Fibroblast of pulmonary artery (primary cell): ENCODE measurements at regions not wholly inside any gene's neighbourhood (a gene's known extent, or its start where the extent isn't known, plus 50 kb on each side); places are given as distances from the start of the nearest gene placed in this dataset.

Source experiments
- DNase-seq: peaks from one replicate; pipeline ENCODE4 v3.0.0-alpha.2; 2010; ENCODE audit warnings: low read depth
- H3K4me3 ChIP-seq: replicated peaks from 2 replicates; pipeline ENCODE4 v1.5.1; 2011; ENCODE audit warnings: low read depth, mild to moderate bottlenecking, control low read depth, low read length, moderate library complexity
- TF ChIP-seq, protein P1 (sequence below): IDR thresholded peaks from 2 replicates; pipeline ENCODE4 v1.5.1; 2011; ENCODE audit warnings: mild to moderate bottlenecking, control low read depth, low read length, inconsistent platforms; ENCODE audit errors: missing control alignments

DNA sequence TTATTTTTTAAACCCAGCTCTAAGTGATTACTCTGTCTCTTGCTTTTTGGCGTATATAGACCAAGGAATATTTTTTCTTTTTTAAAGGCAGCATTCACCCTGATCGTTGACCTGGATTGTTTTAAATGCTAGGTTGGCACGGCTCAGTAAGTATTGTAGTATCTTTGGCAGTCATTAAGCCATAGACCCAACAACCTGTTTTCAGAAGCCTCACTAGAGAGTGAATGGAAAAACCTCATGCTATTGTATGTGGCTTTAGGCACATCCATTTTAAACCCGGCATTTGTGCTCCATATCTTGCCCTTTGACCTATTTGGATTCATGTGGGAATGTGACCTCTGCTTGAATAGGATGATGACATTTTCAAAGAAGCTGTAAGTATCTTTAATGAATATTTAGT is 183.9 kb downstream of the SNCA start:
- H3K4me3 ChIP-seq: no peak overlapping the region
- no peak for DNase-seq
- TF ChIP-seq, protein P1, sequence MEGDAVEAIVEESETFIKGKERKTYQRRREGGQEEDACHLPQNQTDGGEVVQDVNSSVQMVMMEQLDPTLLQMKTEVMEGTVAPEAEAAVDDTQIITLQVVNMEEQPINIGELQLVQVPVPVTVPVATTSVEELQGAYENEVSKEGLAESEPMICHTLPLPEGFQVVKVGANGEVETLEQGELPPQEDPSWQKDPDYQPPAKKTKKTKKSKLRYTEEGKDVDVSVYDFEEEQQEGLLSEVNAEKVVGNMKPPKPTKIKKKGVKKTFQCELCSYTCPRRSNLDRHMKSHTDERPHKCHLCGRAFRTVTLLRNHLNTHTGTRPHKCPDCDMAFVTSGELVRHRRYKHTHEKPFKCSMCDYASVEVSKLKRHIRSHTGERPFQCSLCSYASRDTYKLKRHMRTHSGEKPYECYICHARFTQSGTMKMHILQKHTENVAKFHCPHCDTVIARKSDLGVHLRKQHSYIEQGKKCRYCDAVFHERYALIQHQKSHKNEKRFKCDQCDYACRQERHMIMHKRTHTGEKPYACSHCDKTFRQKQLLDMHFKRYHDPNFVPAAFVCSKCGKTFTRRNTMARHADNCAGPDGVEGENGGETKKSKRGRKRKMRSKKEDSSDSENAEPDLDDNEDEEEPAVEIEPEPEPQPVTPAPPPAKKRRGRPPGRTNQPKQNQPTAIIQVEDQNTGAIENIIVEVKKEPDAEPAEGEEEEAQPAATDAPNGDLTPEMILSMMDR: no peak

DNA sequence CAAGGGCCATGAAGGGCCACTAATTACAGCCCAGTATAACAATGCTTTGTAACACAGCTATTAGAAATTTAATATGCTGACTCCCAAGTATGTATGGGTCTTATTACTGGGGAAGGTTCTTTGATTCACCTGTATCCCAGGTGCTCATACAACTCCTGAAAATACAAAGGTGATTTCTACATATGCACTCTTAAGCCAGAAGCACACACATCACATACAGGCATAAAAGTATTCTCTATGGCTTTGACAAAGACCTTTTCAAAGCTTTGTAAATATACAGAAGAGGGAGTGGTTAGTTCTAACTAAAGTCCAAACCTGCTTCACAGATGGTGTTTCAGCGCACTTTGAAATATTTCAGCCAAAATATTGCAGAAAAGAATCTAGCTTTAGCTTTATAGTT is 191.5 kb downstream of the SNCA start:
- no peak for DNase-seq
- TF ChIP-seq, protein P1: no peak

DNA sequence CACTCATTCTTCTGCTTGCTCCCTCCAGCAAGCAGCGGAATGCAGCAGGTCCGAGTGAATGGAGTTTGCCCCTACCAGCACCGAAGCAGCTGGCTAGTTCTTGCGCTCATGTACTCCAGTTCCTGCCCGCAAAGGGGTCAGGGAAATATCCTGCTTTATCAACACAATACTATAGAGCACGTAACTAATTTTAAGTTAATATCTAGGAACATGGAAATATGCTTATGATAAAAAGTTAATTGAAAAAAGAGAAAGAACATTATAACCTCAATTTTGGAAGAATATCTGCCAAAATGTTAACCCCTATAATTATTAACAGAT is 195.6 kb downstream of the SNCA start:
- DNase-seq: no peak
- TF ChIP-seq, protein P1: no peak
- no peak overlapping the region for H3K4me3 ChIP-seq

More for the DNA sequence above, 191.5 kb downstream of the SNCA start:
- no peak overlapping the region for H3K4me3 ChIP-seq

DNA sequence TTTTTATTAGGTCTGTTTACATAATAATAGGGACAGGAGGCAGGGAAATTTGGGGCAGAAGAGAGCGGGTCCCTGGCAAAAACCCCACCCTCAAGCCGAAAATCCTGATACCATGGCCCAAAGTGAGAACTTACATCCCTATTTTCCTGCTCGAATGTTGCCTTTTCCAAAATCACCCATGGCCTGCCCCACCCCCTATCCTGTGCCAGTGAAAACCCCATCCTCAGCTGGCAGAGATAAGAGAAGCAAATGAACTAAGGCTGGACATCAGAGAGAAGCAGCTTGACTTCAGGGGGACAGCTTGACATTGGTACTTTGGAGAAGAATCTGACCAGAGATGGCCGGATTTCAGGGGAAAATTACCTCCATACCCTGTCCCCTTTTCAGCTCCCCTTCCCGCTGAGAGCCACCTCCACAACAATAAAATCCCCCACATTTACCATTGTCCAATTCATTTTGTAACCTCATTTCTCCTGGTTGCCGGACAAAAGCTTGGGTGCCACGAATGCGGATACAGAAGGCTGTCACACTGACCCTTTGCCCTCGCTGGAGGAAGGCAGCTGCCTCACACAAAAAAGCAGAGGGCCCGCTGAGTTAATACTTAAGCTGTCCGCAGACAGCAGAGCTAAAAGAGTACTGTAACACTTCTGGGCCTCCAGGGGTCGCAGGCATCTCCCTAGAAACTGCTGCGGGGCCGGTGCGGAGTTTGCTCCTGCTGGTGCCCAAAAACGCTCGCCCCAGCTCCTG is 196.2 kb downstream of the SNCA start:
- DNase-seq: peak; percentile 71
- no peak overlapping the region for H3K4me3 ChIP-seq
- TF ChIP-seq, protein P1: peak; percentile 73

DNA sequence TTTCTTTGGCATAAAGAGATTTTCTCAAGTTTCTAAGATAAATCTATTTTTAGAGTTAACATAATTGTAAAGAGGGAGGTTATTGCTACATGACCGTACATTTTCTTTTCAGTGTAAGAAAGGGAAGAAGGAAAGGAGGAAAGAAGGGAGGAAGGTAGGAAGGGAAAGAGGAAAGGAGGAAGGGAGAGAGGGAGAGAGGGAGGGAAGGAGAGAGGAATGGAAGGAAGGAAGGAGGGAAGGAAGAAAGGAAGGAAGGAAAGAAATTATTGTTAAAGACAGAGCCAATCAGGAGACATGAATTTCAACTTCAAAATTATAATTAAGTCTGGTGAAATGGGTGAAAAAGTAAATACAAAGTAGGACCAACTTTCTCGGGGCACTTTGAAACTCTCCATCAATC is 197.6 kb downstream of the SNCA start:
- no peak overlapping the region for H3K4me3 ChIP-seq
- TF ChIP-seq, protein P1: no peak
- no peak for DNase-seq

DNA sequence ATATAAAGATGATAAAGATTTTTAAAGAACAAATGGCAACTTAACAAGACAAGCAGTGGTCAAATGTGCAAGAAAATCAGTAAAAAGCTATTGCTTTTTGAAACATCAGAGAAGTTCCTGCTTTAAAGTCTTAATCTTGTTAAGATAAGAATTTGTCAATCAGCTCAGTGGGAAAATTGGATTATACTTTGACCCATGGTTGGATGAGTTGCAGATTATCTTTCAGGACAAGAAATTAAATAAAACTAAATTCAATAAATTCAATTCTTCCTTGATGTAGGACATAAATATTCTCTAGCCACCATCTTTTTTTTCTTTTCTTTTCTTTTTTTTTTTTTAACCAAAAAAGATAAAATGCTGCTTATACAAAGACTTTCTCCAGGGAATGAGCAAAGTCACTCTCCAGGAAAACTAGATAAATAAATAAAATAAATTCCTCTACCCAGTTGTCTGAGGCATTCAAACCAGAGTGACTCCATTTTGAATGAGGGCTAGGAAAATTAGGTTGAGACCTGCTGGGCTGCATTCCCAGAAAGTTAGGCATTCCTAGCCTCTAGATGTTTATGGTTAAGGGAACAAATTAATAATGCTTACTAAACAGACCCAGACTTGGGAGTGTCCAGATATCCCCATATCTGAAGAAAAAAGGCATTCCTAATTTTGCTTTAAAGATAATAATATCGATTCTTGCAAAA is 211.2 kb downstream of the SNCA start:
- TF ChIP-seq, protein P1: no peak
- no peak overlapping the region for H3K4me3 ChIP-seq
- DNase-seq: no peak
